ENCODE measurements at regions not wholly inside any gene's neighbourhood (a gene's known extent, or its start where the extent isn't known, plus 50 kb on each side); places are given as distances from the start of the nearest gene placed in this dataset.
"Not testable (repeated sequence)": the region's sequence is repeated elsewhere in the genome, so short reads cannot be mapped to it uniquely, and the experiment has no call there.

- H3K9me3 ChIP-seq; H3K4me3 ChIP-seq (ENCODE audit: control insufficient read depth in 1 of 2, extremely low read depth in 1 of 2, low read length in 1 of 2): not testable (repeated sequence)
These were observed 457.1 kb upstream of the ZNG1F start for GRCh38 chr9:41646246-41646645.

GRCh38 chr9:41643571-41644279 lies 454.6 kb upstream of the ZNG1F start:
- CTCF ChIA-PET; POLR2A ChIA-PET; H3K36me3 Mint-ChIP-seq; H3K27ac Mint-ChIP-seq; H3K9me3 Mint-ChIP-seq; H3K36me3 ChIP-seq (ENCODE audit: control insufficient read depth in 2 of 2, extremely low read depth in 1 of 2, insufficient read depth in 1 of 2, low read length in 1 of 2); H3K4me1 ChIP-seq (ENCODE audit: control insufficient read depth in 1 of 2, extremely low read depth in 1 of 2, insufficient read depth in 2 of 2, low read length in 2 of 2); H3K27ac ChIP-seq (ENCODE audit: low read length); H3K27me3 ChIP-seq (replicated peaks in 1 of 2; ENCODE audit: control insufficient read depth in 2 of 2, extremely low read depth in 1 of 2, insufficient read depth in 2 of 2, low read length in 1 of 2); H3K9me3 ChIP-seq; H3K27me3 Mint-ChIP-seq: not testable (repeated sequence)
- Mint-ChIP-seq H3K4me1 (peaks cover 0 to 10% (median 2%) of the 10 kb centered on the region in 3 donors), H3K4me3 (peak overlapping the region in 2 of 3 donors; percentile 64 to 68)
- ATAC-seq (replicated peaks in 1 of 4) (peak; percentile 82 to 95 (median 93)), DNase-seq (peak in 32 of 35 experiments; percentile 13 to 70 (median 45))
- WGBS (ENCODE audit: insufficient coverage): 2% methylated on average over 9 of the region's 55 CpGs
- peak overlapping the region in 1 of 2 donors; percentile 12 for H3K4me3 ChIP-seq (ENCODE audit: control insufficient read depth in 1 of 2, extremely low read depth in 1 of 2, low read length in 1 of 2)

More at GRCh38 chr9:41646246-41646645, 457.1 kb upstream of the ZNG1F start:
- CTCF ChIA-PET; H3K27me3 ChIP-seq (replicated peaks in 1 of 2; ENCODE audit: control insufficient read depth in 2 of 2, extremely low read depth in 1 of 2, insufficient read depth in 2 of 2, low read length in 1 of 2); H3K27ac Mint-ChIP-seq; H3K36me3 ChIP-seq (ENCODE audit: control insufficient read depth in 2 of 2, extremely low read depth in 1 of 2, insufficient read depth in 1 of 2, low read length in 1 of 2); POLR2A ChIA-PET; H3K9me3 Mint-ChIP-seq; H3K27me3 Mint-ChIP-seq; H3K4me1 ChIP-seq (ENCODE audit: control insufficient read depth in 1 of 2, extremely low read depth in 1 of 2, insufficient read depth in 2 of 2, low read length in 2 of 2); H3K4me3 Mint-ChIP-seq; H3K36me3 Mint-ChIP-seq; DNase-seq; H3K27ac ChIP-seq (ENCODE audit: low read length); ATAC-seq (replicated peaks in 1 of 4): not testable (repeated sequence)
- peaks cover 0 to 10% (median 2%) of the 10 kb centered on the region in 3 donors for H3K4me1 Mint-ChIP-seq
- WGBS (ENCODE audit: insufficient coverage): no CpG with 5 or more reads among the region's 26 CpGs

GRCh38 chr9:41633726-41634125 lies 444.6 kb upstream of the ZNG1F start:
- H3K27me3 ChIP-seq (replicated peaks in 1 of 2; ENCODE audit: control insufficient read depth in 2 of 2, extremely low read depth in 1 of 2, insufficient read depth in 2 of 2, low read length in 1 of 2); ATAC-seq (replicated peaks in 1 of 4); H3K27me3 Mint-ChIP-seq; H3K27ac Mint-ChIP-seq; H3K9me3 Mint-ChIP-seq; H3K4me3 ChIP-seq (ENCODE audit: control insufficient read depth in 1 of 2, extremely low read depth in 1 of 2, low read length in 1 of 2); H3K36me3 Mint-ChIP-seq; H3K27ac ChIP-seq (ENCODE audit: low read length); DNase-seq; CTCF ChIA-PET; H3K4me1 Mint-ChIP-seq; H3K36me3 ChIP-seq (ENCODE audit: control insufficient read depth in 2 of 2, extremely low read depth in 1 of 2, insufficient read depth in 1 of 2, low read length in 1 of 2); H3K4me3 Mint-ChIP-seq; H3K4me1 ChIP-seq (ENCODE audit: control insufficient read depth in 1 of 2, extremely low read depth in 1 of 2, insufficient read depth in 2 of 2, low read length in 2 of 2); H3K9me3 ChIP-seq; POLR2A ChIA-PET: not testable (repeated sequence)
- 69% methylated on average over 3 of the region's 3 CpGs for WGBS (ENCODE audit: insufficient coverage)

- ATAC-seq (replicated peaks in 1 of 4); H3K4me1 ChIP-seq (ENCODE audit: control insufficient read depth in 1 of 2, extremely low read depth in 1 of 2, insufficient read depth in 2 of 2, low read length in 2 of 2); H3K9me3 Mint-ChIP-seq; DNase-seq; H3K9me3 ChIP-seq; H3K27me3 Mint-ChIP-seq; CTCF ChIA-PET; H3K36me3 Mint-ChIP-seq; H3K27ac ChIP-seq (ENCODE audit: low read length); POLR2A ChIA-PET; H3K27ac Mint-ChIP-seq; H3K4me3 Mint-ChIP-seq; H3K36me3 ChIP-seq (ENCODE audit: control insufficient read depth in 2 of 2, extremely low read depth in 1 of 2, insufficient read depth in 1 of 2, low read length in 1 of 2); H3K4me1 Mint-ChIP-seq; H3K4me3 ChIP-seq (ENCODE audit: control insufficient read depth in 1 of 2, extremely low read depth in 1 of 2, low read length in 1 of 2); H3K27me3 ChIP-seq (replicated peaks in 1 of 2; ENCODE audit: control insufficient read depth in 2 of 2, extremely low read depth in 1 of 2, insufficient read depth in 2 of 2, low read length in 1 of 2): not testable (repeated sequence)
- WGBS (ENCODE audit: insufficient coverage): no CpG with 5 or more reads among the region's 10 CpGs
These were observed 434.5 kb upstream of the ZNG1F start for GRCh38 chr9:41623666-41624065.

DNA sequence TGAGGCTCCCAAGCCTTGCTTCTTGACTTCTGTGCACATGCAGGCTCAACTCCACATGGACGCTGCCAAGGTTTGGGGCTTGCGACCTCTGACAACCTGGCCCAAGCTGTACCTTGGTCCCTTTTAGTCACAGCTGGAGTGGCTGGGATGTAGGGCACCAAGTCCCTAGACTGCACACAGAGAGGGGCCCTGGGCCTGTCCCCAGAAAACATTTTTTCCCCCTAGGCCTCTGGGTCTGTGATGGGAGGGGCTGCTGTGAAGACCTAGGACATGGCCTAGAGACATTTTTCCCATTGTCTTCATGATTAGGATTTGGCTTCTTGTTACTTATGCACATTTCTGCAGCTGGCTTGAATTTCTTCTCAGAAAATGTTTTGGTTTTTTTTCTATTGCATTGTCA lies 430.1 kb upstream of the ZNG1F start:
- H3K4me3 Mint-ChIP-seq; POLR2A ChIA-PET; CTCF ChIA-PET; H3K9me3 ChIP-seq; H3K27ac Mint-ChIP-seq; H3K27ac ChIP-seq (ENCODE audit: low read length); H3K4me1 Mint-ChIP-seq; H3K27me3 Mint-ChIP-seq; H3K36me3 ChIP-seq (ENCODE audit: control insufficient read depth in 2 of 2, extremely low read depth in 1 of 2, insufficient read depth in 1 of 2, low read length in 1 of 2); ATAC-seq (replicated peaks in 1 of 4); H3K9me3 Mint-ChIP-seq; H3K27me3 ChIP-seq (replicated peaks in 1 of 2; ENCODE audit: control insufficient read depth in 2 of 2, extremely low read depth in 1 of 2, insufficient read depth in 2 of 2, low read length in 1 of 2); H3K4me1 ChIP-seq (ENCODE audit: control insufficient read depth in 1 of 2, extremely low read depth in 1 of 2, insufficient read depth in 2 of 2, low read length in 2 of 2); H3K4me3 ChIP-seq (ENCODE audit: control insufficient read depth in 1 of 2, extremely low read depth in 1 of 2, low read length in 1 of 2); H3K36me3 Mint-ChIP-seq; DNase-seq: not testable (repeated sequence)
- no CpG with 5 or more reads among the region's 2 CpGs for WGBS (ENCODE audit: insufficient coverage)

DNA sequence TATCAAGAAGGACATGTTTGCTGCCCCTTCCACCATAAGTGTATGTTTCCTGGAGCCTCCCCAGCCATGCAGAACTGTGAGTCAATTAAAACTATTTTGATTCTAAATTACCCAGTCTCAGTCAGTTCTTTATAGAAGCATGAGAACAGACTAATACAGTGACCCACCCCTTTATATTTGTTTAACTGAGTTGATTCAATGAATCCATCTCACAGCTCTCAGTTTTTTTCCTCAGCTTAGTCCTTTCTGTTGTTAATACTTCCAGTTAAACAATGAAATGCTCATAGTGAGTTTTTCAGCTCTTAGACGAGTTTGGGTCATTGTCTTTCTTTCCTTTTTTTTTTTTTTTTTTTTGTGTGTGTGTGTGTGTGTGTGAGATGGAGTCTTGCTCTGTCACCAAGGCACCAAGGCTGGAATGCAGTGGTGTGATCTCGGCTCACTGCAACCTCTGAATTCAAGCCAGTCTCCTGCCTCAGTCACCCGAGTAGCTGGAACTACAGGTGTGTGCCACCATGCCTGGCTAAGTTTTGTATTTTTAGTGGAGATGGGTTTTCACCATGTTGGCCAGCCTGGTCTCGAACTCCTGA lies 417.9 kb upstream of the ZNG1F start:
- POLR2A ChIA-PET; H3K27ac ChIP-seq (ENCODE audit: low read length); H3K9me3 Mint-ChIP-seq; H3K4me3 ChIP-seq (ENCODE audit: control insufficient read depth in 1 of 2, extremely low read depth in 1 of 2, low read length in 1 of 2); H3K4me1 Mint-ChIP-seq; H3K27me3 Mint-ChIP-seq; H3K4me1 ChIP-seq (ENCODE audit: control insufficient read depth in 1 of 2, extremely low read depth in 1 of 2, insufficient read depth in 2 of 2, low read length in 2 of 2); H3K27me3 ChIP-seq (replicated peaks in 1 of 2; ENCODE audit: control insufficient read depth in 2 of 2, extremely low read depth in 1 of 2, insufficient read depth in 2 of 2, low read length in 1 of 2); H3K9me3 ChIP-seq; DNase-seq; CTCF ChIA-PET; H3K36me3 ChIP-seq (ENCODE audit: control insufficient read depth in 2 of 2, extremely low read depth in 1 of 2, insufficient read depth in 1 of 2, low read length in 1 of 2); H3K36me3 Mint-ChIP-seq; H3K27ac Mint-ChIP-seq; ATAC-seq (replicated peaks in 1 of 4); H3K4me3 Mint-ChIP-seq: not testable (repeated sequence)
- no CpG with 5 or more reads among the region's 4 CpGs for WGBS (ENCODE audit: insufficient coverage)

DNA sequence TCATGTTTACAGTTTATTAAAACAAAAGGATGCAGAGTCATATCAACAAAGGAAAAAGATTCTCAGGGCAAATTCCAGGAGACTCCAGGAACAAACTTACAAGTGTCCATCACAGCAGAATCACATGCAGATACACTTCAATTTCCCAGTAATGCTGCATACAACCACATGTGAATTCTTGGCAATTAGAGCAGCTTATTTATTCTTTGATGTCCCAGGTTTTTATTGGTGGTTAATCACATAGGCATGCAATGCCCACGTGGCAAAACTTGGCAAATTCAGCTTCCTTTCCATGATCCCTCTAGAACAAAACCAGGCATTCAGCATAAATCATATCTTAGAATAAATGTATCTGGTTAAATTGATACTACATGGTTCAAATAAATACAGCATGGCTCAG lies 376.5 kb upstream of the ZNG1F start:
- H3K4me3 ChIP-seq (ENCODE audit: control insufficient read depth in 1 of 2, extremely low read depth in 1 of 2, low read length in 1 of 2); H3K27ac ChIP-seq (ENCODE audit: low read length); CTCF ChIA-PET; H3K4me1 ChIP-seq (ENCODE audit: control insufficient read depth in 1 of 2, extremely low read depth in 1 of 2, insufficient read depth in 2 of 2, low read length in 2 of 2); H3K27me3 Mint-ChIP-seq; H3K27ac Mint-ChIP-seq; H3K36me3 ChIP-seq (ENCODE audit: control insufficient read depth in 2 of 2, extremely low read depth in 1 of 2, insufficient read depth in 1 of 2, low read length in 1 of 2); ATAC-seq (replicated peaks in 1 of 4); H3K27me3 ChIP-seq (replicated peaks in 1 of 2; ENCODE audit: control insufficient read depth in 2 of 2, extremely low read depth in 1 of 2, insufficient read depth in 2 of 2, low read length in 1 of 2); H3K9me3 Mint-ChIP-seq; H3K36me3 Mint-ChIP-seq; DNase-seq; H3K4me3 Mint-ChIP-seq; POLR2A ChIA-PET; H3K9me3 ChIP-seq; H3K4me1 Mint-ChIP-seq: not testable (repeated sequence)
- no CpG with 5 or more reads among the region's 1 CpG for WGBS (ENCODE audit: insufficient coverage)
